HG03457 (cell line): ENCODE measurements at regions not wholly inside any gene's neighbourhood (a gene's known extent, or its start where the extent isn't known, plus 50 kb on each side); places are given as distances from the start of the nearest gene placed in this dataset.

ENCODE experiments used
- ATAC-seq: cut with Tn5 transposase; IDR thresholded peaks from one replicate; pipeline ENCODE4 v1.9.1; 2021; ENCODE audit warnings: moderate number of reproducible peaks; ENCODE audit not compliant: unreplicated experiment

GRCh38 chr6:44016131-44016870 lies 111.0 kb downstream of the MRPL14 start:
- ATAC-seq = no peak

GRCh38 chr6:44012078-44012493 lies 115.2 kb downstream of the MRPL14 start:
- ATAC-seq = no peak

DNA sequence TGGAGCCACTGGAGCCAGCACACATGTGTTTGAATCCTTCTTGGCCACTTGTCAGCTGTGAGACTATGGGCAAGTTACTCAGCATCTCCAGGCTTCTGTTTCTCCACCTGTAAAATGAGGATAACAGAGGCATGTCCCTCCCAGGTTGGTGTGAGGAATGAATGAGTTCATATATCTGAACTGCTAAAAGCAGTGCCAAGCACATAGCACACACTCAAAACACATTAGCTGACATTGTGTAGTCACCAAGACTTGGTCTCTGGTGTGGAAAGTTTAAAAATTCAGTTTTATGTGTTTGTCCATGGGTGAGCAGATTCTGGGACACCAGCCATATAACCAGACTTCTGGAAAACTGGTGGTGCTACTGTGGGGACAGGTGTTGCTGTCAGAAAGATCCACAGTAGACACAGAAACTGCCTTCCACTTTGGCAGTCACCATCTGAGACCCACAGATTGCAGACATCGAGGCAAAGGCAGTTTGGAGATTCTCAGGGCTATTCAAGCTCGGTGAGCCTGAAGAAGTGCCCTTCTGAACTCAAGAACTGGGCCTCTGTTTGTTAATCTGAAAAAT lies 115.8 kb downstream of the MRPL14 start:
- ATAC-seq = no peak

GRCh38 chr6:44010411-44011349 lies 116.6 kb downstream of the MRPL14 start:
- no peak for ATAC-seq

GRCh38 chr6:44009425-44010321 lies 117.6 kb downstream of the MRPL14 start:
- ATAC-seq = no peak

DNA sequence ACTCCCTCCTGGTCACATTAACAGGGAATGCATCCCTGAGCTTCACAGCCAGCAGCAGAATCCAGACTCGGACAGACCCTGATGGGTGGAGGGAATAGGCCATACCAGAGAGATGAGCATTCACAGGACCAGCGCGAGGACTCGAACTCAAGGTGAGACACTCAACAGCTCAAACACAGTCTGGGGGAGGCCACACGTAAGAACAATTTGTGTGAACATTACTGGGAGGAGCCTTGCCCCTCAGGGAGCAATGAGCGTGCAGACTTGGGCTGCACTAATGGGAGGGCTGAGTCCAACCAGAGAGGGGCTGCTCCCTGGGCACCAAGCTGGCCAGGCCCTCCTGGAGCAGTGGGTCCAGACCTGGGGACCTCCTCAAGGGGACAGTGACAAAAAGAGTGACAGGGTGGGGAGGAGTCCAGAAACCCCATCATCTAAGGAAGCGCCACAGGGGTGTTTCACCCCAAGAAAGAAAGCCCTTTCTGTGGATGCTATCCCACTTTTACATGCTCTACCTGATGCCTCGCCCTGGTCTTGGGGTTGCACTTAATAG lies 118.4 kb downstream of the MRPL14 start:
- no peak for ATAC-seq

- no peak for ATAC-seq
Measured at GRCh38 chr6:44007818-44008621, 119.2 kb downstream of the MRPL14 start.

- no peak for ATAC-seq
Measured at GRCh38 chr6:44006872-44007303, 120.4 kb downstream of the MRPL14 start.

DNA sequence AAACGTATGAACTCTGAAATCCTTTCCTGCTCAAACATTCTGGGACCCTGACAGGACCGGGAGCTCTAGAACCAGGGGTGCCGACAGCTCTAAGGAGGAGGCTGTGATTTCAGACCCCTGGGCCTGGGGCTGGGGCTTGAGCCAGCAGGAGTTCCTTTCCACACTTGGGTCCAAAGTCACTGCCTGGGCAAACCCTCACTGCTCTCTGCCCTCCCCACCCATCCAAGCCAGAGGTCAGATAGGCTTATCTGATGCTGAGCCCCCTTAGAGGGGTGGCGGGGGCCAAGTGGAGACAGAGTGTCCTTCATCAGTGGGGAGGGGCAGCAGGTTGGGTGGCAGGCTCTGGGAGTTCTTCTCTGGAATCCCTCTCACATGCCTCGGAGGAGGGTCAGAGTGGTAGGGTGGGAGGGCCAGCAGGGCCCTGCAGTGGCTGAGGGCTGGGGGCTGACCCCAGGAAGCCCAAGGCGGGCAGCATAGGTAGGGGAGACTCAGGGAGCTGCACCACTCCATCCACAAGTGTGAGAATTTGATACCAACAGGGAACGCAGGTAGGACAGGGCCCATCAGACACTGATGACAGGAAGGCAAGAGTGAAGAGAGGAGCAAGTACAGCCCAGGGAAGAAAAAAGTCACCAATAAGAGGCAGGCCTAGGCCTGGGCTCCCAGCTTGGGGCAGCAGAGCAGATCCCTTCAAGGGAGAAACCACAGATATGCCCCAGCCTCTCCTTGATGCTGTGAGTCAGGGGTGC lies 121.0 kb downstream of the MRPL14 start:
- ATAC-seq = no peak

GRCh38 chr6:44005507-44005903 lies 121.7 kb downstream of the MRPL14 start:
- ATAC-seq = no peak

DNA sequence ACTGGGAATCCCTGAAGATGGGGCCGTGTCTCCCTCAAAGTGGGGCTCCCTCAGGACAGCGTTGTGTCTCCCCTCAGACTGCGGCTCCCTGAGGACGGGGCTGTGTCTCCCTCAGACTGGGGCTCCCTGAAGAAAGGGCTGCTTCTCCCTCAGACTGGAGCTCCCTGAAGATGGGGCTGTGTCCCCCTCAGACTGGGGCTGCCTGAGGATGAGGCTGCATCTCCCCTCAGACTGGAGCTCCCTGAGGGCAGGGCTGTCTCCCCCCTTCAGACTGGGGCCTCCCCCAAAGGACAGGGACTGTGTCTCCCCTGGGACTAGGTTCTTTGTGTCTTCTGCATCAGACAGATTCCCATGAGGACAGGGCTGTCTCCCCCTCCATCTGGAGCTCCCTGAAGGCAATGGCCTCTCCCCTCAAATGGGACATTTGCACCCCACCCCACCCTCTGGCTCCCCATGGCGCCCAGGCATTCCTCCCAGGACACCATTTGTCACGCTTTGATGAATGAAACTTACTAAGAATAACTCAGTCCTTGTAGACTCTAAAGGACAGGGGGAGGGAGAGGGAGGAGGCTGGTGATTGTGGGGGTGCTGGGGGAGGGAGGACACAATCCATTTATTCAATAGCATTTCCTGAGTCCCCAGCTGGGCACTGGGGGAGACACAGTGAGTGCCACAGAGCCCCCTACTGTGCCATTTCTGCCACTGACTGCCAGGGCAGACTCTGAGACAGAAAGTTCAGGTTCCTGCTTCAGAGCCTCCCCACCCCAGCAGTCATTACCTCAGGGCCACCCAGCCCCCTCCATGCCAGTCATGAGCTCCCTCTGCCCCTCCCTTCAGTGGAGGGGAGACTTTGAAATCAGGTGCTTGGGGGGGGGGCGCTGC lies 122.4 kb downstream of the MRPL14 start:
- ATAC-seq = no peak

GRCh38 chr6:44004136-44004535 lies 123.1 kb downstream of the MRPL14 start:
- ATAC-seq = no peak

- ATAC-seq = no peak
Measured at GRCh38 chr6:44003345-44004061, 123.7 kb downstream of the MRPL14 start.

DNA sequence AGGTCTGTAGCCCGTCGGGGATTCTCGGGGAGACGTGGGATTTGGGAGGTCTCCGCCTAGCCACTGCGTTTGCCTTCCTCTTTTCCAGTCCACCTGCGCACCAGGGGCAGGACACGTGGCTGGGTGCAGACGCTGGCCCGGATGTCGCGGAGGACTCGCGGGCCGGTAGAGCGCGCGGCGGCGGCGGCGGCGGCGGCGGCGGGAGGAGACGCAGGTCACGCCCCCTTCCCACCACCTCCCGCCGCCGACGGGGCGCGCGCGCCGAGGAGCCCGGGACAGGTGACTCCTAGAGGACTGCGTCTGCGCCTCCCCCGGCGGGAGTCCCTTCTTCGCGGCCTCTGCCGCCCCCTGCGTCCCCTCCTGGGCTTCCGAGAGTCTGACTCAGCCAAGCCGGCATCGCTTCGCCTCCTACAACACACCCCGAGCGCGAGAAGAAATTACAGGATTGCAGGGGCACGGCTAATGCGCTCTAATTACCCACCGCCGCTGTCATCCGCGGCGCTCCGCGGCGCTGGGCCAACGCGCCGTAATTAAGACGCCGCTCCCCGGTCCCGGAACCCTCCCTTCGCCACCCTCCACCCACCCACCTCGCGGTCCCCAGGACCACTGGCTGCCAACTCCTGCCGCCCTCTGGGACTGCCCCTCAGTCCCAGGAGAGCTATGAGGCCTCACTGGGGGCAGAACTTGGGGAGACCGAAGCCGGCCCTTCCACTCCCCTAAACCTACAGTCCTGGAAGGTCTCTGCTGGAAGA lies 124.5 kb downstream of the MRPL14 start:
- ATAC-seq = no peak

DNA sequence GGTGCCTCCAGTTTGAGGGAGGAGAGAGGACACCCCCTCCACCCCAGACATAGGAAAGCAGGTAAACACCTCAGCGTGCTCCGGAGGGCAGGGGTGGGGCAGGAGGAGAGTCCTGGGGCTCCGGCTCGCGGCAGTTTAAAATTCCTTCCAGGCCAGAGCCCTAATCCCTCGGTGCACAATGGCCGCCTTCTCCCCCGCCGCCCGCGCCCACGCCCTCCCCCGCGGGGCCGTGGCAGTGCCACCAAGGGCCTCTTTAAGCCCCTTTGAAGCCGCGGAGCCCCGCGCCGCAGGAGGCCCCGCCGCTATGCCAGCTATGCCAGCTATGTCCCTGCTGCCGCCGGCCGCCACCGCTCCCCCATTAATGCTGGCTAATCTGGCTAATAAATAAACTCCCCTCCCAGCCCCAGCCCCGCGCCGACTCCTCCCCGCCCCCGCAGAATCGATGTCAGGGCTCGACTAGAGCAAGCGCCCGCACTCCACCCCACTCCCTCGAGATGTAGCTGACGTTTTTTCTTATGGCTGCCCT lies 125.1 kb downstream of the MRPL14 start:
- ATAC-seq = no peak
